GM19438 (cell line): ENCODE measurements at regions not wholly inside any gene's neighbourhood (a gene's known extent, or its start where the extent isn't known, plus 50 kb on each side); places are given as distances from the start of the nearest gene placed in this dataset.

Experiments used
- ATAC-seq: cut with Tn5 transposase; IDR thresholded peaks from one replicate; pipeline ENCODE4 v1.9.1; 2021; ENCODE audit warnings: low read depth; ENCODE audit not compliant: unreplicated experiment

GRCh38 chr14:100955201-100955600 lies 51.7 kb upstream of the RTL1 start:
- no peak for ATAC-seq

DNA sequence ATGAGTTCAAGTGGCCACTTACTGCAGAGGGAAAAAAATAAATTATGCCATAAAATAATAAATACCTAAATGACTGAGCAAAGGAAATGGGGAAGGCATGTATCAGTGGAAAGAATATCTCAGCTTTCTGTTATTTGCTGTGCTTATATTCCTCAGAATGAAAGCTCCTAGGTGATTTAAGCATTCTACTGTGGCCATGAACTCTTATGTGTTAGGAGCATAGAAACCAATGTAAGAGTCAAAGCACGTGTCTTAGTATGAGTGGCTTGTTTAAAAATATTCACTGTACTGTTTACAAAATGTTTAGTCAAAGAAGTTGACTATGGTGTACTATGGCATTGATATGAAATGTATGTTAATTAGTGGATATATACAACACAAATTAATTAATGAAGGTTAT lies 59.0 kb upstream of the RTL1 start:
- no peak for ATAC-seq

DNA sequence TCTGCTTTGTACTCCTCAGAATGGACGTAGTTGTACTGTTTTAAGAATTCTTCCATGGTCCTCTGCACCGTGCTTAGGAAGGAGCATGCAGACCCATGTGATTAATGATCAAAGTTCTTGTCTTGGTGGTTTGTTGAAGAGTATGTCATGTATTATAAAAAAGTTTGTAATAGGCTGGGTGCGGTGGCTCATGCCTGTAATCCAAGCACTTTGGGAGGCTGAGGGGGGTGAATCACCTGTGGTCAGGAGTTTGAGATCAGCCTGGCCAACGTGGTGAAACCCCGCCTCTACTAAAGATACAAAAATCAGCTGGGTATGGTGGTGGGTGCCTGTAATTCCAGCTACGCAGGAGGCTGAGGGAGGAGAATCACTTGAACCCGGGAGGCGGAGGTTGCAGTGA lies 61.8 kb upstream of the RTL1 start:
- ATAC-seq: no peak

- no peak for ATAC-seq
Observed at GRCh38 chr14:100967178-100967577, 63.7 kb upstream of the RTL1 start.

GRCh38 chr14:100967930-100968329 lies 64.4 kb upstream of the RTL1 start:
- ATAC-seq: no peak

GRCh38 chr14:100972118-100972897 lies 68.8 kb upstream of the RTL1 start:
- no peak for ATAC-seq

GRCh38 chr14:100975671-100976070 lies 72.1 kb upstream of the RTL1 start:
- ATAC-seq: no peak

GRCh38 chr14:100979079-100979478 lies 75.6 kb upstream of the RTL1 start:
- ATAC-seq: no peak

DNA sequence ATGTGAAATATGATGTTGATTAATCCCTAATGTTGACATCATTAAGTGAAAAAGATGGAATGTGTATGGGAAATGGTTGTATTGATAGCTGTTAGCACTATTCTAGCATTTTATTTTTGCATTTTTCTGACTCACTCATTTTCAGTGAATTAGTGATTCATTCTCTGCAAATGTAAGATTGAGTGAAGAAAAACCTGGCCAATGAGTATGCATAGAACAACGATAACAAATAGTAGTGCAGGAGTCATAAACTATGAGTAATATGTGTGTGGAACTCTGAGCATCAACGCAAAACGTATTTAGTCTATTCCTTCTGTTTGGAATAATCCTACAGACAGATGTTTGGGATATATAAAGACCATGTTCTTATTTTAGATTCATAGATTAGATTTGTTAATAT lies 76.3 kb upstream of the RTL1 start:
- ATAC-seq: no peak

DNA sequence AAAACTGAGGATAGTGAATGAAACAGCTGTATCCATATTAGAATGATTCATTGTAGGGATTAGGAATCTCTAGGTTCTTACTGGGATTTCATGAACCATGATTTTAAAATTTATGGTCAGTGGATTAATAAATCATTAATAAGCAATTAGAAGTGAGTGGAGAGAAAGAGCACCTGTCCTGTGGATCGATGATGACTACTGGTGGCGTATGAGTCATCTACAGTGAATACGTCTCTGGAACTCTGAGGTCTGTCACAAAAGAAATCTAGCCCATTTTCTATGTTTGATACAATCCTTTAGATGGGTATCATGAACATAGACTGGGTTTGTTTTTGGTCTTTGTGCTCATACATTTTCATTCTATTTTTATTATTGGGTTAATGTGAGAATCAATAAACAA lies 77.3 kb upstream of the RTL1 start:
- no peak for ATAC-seq

DNA sequence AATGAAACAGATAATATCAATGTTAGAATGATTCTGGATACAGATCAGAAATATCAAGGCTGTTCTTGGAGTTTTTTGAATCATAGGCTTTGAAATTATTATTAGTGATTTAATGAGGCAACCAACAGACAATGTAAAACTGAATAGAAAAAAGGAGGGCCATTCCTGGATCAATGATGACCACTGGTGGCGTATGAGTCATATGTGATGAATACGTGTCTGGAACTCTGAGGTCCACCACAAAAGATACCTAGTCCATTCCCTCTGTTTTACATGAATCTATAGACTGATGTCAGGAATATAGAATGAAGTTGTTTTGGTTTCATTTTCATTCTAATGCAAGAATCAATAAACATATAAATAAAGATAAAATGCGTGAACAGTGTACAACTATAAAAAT lies 78.3 kb upstream of the RTL1 start:
- ATAC-seq: no peak

DNA sequence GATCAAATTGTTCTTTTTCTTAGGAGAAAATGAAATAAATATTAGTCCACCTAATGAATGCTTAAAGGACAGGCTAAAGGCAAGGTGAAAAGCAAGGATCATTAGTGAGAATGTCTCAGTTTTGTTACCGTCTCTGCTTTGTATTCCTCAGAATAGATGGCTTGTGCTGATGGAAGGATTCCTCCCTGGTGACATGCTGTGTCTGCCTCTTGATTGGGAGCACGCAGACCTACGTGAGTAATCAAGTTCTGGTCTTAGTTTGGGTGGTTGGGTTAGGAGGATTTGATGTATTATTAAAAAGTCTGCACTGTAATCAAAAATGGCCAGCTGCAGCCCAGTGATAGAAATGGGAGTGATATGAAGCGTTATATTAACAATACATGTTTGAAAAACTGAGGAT lies 78.8 kb upstream of the RTL1 start:
- ATAC-seq: no peak

- ATAC-seq: no peak
Observed at GRCh38 chr14:100982762-100983161, 79.2 kb upstream of the RTL1 start.

- ATAC-seq: no peak
Observed at GRCh38 chr14:100983710-100984109, 80.2 kb upstream of the RTL1 start.

DNA sequence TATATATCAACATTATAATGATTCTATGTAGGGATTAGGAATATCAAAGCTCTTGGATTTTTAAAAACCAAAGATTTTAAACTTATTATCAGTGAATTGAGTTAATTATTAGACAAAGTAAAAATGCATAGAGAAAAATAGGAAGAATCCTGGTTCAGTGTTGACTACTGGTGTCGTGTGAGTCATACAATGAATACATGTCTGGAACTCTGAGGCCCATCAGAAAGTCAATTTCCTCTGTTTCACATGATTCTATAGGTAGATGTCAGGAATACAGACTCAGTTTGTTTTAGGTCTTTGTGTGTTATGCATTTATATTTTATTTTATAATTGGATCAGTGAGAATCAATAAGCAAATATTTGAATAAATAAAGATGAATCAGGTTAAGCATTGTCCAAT lies 84.5 kb upstream of the RTL1 start:
- no peak for ATAC-seq

GRCh38 chr14:100988411-100988900 lies 84.9 kb upstream of the RTL1 start:
- ATAC-seq: no peak

DNA sequence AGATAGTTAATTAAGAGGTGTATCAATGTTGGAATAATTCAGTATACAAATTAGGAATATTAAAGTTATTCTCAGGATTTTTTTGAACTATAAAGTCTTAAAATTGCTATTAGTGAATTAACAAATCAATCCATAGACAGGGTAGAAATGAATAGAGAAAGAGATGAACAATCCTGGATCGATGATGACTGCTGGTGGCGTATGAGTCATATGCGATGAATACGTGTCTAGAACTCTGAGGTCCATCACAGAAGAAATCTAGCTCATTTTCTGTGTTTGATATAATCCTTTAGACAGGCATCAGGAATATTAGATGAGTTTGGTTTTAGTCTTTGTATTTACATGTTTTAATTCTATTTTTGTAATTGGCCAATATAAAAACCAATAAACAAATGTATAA lies 85.4 kb upstream of the RTL1 start:
- ATAC-seq: no peak

GRCh38 chr14:100989924-100990323 lies 86.4 kb upstream of the RTL1 start:
- no peak for ATAC-seq

GRCh38 chr14:100994082-100994481 lies 90.6 kb upstream of the RTL1 start:
- no peak for ATAC-seq

- ATAC-seq: no peak
Observed at GRCh38 chr14:100994756-100995330, 91.3 kb upstream of the RTL1 start.

DNA sequence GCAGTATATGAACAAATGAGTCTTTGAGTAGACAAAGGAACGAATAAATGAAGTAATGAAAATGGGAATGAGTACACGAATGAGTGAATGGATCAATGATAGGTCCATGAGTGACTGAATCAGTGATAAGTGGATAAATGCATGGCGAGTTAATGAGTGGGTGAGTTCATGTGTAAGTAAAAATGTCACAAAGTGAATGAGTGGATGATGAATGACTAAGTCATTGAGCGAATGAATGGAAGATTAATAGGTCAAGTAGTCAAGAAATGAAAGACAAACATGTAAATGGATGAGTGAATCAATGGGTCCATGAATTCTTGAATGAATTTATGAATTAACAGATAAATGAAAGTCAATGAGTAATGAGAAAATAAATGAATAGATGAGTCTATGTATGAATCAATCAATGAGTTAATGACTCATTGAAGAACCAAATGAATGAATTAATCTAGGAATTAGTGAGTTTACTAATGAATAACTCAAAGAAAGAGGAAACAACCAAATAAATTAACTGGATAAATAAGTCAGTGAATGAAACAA lies 97.3 kb upstream of the RTL1 start:
- ATAC-seq: no peak
